GM12865 (cell line): ENCODE measurements at regions not wholly inside any gene's neighbourhood (a gene's known extent, or its start where the extent isn't known, plus 50 kb on each side); places are given as distances from the start of the nearest gene placed in this dataset.

Source experiments
- DNase-seq: peaks from one replicate; pipeline ENCODE4 v3.0.0; 2010; ENCODE audit warnings: low read depth
- H3K4me3 ChIP-seq: 2 replicates; pipeline ENCODE4 v1.5.1; 2011; ENCODE audit warnings: mild to moderate bottlenecking, low read depth, low read length, control low read depth
- CTCF ChIP-seq: IDR thresholded peaks from 2 replicates; pipeline ENCODE4 v1.5.1; 2011; ENCODE audit warnings: low read length, control low read depth, low read depth, inconsistent platforms; ENCODE audit not compliant: insufficient read depth; ENCODE audit errors: missing control alignments

DNA sequence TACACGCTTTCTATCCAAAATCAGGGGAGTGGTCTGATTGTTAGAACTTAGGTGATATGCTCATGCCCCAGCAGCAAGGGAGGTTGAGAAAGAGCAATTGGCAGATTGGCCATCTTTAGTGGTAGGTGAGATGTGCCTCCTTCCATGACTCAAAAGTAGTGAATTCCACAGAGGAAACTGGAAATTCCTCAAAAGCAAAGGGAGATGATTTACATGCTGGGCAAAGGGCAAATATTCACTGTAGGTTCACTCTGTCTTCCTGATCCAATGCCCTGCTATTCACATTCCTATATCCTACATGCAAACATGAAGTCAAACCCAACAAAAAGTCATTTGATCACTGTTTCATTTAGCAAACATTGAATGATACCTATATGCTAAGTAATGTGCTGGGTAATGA lies 130.1 kb upstream of the ZNF608 start:
- H3K4me3 ChIP-seq: no peak overlapping the region
- TF ChIP-seq CTCF: no peak
- DNase-seq: no peak

GRCh38 chr5:124876983-124877382 lies 130.5 kb upstream of the ZNF608 start:
- DNase-seq: no peak
- H3K4me3 ChIP-seq: no peak overlapping the region
- no peak for TF ChIP-seq CTCF

- DNase-seq: no peak
- no peak overlapping the region for H3K4me3 ChIP-seq
- TF ChIP-seq CTCF: no peak
Measured at GRCh38 chr5:124877501-124878146, 131.2 kb upstream of the ZNF608 start.

- DNase-seq: no peak
- TF ChIP-seq CTCF: no peak
- H3K4me3 ChIP-seq: no peak overlapping the region
Measured at GRCh38 chr5:124878583-124879342, 132.3 kb upstream of the ZNF608 start.

DNA sequence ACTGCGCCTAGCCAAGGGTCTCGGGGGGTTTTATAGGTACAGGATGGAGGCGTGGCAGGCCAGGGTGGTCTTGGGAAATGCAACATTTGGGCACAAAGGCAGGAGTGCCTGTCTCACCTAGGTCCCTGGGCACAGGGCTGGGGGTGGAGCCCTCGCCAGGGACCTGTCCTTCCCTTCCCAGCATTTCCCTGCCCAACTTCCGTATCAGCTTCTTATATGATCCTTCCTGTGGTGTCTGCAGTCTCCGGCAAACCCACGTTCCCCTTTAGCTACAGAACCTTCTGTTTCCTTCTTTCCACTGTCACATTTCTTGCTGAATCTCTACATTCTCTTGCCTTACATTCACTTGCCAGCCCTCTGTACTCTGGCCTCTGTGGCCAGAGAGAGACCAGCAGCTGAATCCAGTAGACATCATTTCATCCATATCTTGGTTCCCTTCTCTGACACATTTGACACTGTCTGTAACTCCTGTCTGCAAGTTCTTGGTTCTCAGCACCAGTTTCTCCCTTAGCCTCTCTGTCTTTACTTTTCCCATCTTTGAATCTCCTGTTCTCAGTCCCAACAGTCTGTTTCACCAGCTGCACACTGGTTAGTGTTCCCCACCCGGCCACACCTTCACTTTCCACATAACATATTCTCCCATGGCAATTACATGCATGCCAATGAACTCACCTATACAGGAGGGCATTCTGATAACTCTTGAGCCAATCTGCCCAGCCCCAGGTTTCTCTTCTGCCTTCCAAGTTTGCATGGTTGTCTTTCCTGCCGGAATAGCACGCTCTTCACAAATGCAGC lies 134.7 kb upstream of the ZNF608 start:
- H3K4me3 ChIP-seq: no peak overlapping the region
- no peak for TF ChIP-seq CTCF
- no peak for DNase-seq

DNA sequence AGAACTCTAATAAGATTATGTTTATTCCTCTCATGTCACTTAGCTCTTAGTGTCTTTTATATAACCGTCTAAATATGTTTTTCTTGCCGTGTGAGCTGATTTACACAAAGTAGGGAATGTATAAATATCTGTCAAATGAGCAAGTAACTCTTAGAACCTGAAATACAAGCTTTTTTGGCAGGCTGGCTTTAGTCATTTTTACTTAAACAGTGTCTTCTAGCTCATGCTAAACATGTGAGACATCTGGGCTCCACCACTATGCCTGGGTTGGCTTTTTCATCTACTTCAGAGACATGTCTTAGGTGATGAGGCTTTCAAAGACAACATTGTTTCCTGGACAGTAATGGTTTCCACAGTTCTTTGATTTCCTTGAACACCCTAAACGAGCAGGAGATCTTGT lies 137.2 kb upstream of the ZNF608 start:
- no peak for DNase-seq
- H3K4me3 ChIP-seq: no peak overlapping the region
- TF ChIP-seq CTCF: no peak
